CD4-positive, alpha-beta T cell treated with Interferon alpha-2 for 1 hour (primary cell): ENCODE measurements at regions not wholly inside any gene's neighbourhood (a gene's known extent, or its start where the extent isn't known, plus 50 kb on each side); places are given as distances from the start of the nearest gene placed in this dataset.

ENCODE experiments used
- DNase-seq, 2 donors: peaks; one replicate each; pipeline ENCODE4 v3.0.0-alpha.2; 2020 to 2022

DNA sequence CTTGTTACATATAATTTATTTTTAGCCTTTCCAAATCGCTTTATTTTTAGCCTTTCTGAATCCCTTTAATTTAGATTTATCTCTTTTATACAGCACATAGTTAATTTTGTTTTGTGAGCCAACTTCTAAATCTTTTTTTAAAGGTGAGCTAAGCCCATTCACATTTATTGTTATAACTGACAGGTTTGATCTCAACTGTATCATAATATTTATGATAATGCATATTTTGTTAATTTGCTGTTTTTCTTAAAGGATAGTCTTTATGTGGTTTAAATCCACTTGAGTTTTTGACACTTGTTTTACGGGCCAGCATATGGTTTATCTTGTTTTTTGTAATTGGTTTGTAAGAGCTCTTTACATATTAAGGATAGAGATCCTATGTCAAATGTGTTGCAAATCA, 177.8 kb upstream of the SMIM23 start:
- no peak for DNase-seq

DNA sequence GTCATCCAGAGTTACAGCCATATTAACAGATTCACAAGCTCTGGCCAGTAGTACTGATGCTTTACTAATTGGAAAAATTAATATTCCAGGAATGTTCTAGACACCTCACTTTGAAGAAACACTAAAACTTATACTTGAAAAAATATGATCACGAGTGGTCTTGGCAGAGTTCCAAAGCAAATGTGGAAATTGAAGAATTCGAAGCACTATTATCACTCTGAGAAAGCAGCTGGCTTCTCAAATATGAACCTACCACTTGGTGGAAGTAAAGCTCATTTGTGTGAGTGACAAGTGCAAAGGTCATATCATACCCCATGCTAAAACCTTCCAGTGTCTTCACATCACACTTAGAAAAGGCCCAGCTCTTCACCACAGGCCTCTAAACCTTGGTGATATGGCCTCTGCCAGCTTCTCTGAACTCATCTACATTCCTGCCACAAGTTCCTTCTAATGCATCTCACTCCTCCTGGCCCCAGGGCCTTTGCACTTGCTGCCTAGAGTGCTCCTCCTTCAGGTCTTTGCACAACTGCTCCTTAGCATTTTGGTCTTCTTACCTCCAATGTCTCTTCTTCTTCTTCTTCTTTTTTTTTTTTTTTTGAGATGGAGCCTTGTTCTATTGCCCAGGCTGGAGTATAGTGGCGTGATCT, 175.7 kb upstream of the SMIM23 start:
- no peak for DNase-seq

- no peak for DNase-seq
Measured at GRCh38 chr5:171610686-171611085, 174.9 kb upstream of the SMIM23 start.

DNA sequence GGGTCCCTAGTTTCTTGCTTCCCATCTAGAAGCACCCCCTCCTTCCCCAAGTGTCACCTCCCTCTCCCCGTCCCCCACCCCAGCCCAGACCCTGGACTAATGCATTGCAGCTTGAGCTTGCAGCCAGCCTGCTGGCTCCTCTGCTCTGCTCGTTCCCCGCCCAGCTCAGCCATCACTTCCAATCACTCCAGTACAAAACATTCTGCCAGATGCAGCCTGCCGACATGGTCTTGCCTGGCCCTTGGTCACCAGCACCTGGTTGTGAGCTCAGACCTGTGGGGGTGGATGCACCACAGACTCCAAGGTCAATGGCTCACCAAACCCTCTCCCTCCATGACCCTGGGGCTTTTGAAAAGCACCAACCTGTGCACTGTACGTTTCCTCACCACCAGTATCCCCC, 172.9 kb upstream of the SMIM23 start:
- DNase-seq, result no peak

DNA sequence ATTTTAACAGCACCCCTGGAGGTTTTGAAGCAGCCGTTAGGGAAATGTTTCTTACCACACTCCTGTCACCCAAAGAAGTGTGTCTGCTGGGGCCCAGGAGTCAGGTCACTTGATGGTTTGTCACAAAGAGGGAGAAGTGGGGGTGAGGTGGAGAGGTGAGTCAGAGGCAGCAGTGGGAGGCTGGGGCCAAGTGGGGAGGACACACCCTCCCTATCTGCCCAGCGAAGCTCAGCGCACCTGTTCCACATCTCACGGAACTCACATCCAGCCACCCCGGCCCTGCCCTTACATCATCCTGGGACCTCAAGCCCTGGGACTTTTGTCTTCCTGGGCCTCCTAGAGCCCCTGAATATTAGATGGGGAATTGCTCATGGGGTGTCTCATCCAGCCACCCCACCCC, 171.1 kb upstream of the SMIM23 start:
- DNase-seq, result no peak

DNA sequence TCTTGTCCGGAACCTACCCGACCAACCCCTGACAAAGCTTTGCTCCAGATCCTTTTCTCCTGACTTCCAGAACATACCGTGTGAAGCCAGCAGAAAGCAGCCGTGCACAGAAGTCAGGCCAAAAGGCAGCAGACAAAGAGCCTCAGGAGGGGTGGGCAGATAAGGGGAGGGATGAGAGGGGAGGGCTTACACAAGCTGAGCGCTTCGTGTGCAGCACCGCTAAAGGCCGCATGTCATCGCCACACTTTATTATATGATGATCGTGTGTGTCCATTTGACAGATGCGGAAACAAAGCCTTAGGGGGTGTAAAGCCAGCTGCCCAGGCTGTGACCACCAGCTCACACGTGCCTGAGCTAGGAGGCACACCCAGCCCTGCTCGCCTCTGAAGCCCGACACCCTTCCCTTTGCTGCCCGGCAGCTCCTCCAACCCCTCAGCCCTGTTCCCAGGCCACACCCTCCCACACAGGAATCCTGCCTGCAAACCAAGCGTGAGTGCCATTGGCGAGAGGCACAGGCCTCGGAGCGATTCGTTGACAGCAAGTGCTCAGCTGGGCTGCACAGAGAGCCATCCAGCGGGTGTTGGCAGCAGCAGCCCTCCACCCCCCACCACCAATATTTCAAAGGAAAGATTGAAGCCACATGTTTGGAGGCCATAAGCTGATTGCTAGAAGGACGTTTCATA, 170.5 kb upstream of the SMIM23 start:
- DNase-seq, result no peak

- DNase-seq, result no peak
Measured at GRCh38 chr5:171615705-171616640, 169.6 kb upstream of the SMIM23 start.

DNA sequence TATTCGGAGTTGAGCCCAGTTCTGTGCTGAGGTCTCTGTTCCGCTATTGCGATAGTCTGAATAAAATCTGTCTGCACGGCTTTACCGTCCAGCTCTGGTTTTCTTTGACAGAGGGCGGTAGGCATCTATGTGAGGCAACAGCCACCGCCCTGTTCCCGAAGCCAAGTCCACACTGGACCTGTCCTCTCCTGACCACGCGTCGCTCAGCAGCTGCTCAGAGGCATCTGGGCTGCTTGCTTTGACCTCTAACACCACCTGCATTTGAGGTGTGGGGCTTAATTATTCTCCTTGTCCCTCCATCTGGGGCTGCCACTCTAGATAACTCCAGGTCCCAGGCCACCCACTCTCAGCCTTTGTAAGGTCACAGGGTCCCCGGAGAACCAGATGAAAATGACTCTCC, 168.4 kb upstream of the SMIM23 start:
- DNase-seq, result no peak

DNA sequence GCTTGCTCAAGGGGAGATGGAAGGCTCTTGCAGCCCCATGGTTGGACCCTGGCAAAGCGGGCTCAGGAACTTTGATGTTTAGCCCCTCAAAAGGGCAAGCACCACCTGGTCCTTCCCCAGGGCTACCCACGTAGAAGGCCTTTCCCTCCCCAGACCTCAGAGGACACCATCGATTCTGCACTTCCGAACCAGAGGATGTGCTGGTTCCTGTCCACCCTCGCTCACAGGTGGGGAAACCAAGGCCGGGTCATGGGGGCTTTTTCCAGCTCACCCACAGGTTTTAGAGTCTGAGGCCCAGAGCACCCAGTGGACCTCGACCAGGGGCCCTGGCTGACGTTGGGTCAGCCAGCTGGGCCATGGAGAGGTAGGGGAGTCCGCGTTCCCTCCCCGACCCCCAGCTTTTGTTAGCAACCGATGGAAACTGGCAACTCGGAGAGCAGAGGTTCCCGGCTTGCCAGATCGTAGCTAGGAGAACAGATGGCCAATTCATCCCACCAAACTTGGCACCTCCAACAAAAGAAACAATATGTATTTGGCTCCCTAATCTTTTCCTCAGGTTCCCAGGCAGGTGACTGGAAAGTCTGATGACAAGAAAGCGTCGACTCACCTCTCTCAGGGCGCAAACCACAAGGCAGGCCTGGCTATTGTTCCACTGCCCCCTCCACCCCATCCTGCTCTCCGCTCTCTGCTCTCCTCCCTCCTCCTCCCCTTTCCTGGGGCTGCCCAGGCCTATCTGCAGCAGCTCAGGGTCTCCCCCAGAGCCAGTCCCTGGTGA, 167.6 kb upstream of the SMIM23 start:
- no peak for DNase-seq

GRCh38 chr5:171619196-171619595, 166.4 kb upstream of the SMIM23 start:
- no peak for DNase-seq

DNA sequence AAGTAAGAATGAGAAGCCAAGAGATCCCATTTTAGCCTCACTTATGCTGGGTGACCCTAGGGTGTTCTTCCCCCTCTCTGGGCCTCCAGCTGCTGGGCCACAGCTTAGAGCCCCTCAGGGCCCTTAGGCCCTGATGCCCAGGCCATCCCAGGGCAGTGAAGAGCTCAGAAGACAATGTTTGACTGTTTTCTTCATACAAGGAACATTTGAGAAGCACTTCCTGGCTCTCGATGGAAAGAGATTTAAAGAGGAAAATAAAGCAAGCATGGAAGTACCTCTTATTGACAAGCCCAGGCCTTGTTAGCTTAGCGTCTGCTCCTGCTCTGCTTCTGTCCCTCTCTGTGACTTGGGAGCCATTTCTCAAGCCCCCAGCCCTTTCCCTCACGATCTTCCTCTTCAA, 165.9 kb upstream of the SMIM23 start:
- no peak for DNase-seq

DNA sequence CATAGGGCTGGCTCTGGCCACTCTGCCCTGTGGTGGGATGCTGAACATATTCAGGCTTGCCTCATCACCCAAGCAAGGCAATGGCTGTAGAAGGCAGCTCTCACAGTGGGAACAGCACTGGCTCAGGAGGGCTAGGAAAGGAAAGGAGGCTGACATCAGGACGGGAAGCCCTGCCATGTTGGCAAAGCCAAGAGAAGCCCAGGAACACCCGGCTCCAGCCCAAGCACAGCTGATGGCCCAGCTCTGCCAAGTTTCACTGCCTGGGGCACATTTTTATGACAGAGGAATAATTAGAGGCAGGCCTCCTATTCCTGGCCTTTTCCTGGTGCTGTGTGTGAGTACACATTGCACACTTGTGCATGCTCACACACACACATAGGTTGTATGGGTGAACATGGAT, 163.6 kb upstream of the SMIM23 start:
- no peak for DNase-seq

DNA sequence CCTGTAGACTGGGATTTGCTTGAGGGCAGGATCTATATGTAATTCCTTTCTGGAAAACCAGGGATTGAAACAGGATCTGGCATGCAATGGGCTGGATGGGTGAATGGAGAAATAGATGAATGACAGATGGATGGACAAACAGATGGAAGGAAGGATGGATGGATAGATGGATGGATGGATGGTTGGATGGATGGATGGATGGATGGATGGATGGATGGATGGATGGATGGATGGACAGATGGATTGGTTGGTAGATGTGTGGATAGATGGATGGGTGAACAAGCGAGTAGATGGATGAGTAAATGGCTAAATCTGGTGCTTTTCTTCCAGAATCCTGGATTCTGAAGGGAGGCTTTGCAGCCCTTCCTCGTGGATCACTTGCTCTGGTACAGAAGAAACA, 162.5 kb upstream of the SMIM23 start:
- DNase-seq, result no peak

DNA sequence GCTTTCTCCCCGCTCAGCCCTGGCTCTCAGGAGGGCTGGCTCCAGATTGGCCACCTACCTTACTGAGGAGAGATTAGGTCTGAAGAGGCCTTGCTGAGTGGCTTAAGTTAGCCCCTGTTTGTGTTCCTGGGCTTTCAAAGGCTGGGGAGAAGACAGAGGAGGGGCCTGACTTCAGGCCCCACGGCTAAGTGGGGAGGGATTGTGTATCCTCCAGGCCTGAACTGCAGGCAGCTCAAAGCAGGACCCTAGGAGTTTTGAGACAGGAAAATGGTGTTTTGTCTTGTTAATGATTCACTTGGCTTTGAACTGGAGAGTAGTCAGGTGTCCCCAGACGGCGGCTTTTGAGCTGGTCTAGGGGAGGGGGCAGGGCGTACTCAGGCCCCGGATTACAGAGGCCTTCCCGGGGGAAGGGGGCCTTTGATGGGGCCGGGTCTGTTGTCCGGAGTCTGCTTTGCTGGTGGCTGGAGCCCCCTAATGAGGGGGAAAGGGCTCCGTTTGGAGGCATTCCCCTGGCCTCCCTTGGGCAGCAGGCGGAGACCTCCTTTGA, 162.0 kb upstream of the SMIM23 start:
- no peak for DNase-seq

- no peak for DNase-seq
Measured at GRCh38 chr5:171624396-171624795, 161.2 kb upstream of the SMIM23 start.

DNA sequence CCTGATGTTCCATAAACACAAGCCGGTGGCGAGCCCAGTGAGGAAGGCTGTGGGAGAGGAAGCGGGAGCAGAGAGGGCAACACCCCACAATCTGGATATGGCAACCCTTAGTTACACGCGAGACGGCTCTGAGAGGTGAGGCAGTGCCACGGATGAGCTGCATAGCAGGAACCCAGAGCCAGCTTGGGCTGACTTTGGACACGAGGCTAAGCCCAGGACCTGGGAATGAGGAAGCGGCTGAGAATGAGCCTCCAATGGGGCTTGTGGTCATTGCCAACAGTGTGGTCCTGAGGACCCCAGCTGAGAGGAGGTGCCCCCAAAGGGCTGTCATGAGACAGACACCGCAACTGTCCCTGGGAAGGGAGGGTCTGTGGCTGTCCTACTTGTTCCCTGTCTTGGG, 160.0 kb upstream of the SMIM23 start:
- no peak for DNase-seq

DNA sequence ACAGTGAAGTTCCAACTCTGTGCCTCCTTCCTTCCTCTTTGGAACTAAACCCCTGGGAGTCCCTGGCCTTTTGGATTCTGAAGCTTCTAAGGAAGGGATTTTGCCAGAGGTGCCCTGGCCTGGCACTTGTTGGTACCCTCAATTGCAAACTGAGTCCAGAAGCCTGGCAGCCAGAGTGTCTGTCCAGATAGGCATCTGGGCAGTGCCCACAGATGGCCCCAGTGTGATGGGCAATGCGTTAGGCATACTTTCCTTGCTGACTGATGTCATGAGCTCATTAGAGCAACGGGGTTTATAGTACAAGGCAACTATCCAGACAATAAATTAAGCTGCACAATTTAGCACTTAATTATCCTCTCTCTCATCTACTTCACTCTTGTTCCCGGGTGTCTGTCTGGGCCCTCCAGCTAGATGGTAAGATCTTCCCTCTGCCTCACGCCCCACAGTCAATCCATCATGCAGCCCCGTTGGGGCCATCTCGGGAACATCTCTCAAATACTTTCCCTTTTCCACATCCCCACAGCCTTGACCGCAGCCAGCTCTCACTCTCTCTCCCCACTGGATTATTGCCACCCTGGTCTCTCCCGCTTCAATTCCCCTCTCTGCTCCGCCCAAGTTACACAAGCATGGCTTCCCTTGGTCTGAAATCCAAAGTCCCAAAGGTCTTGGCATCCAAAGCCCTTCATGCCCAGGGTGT, 157.5 kb upstream of the SMIM23 start:
- DNase-seq, result no peak

DNA sequence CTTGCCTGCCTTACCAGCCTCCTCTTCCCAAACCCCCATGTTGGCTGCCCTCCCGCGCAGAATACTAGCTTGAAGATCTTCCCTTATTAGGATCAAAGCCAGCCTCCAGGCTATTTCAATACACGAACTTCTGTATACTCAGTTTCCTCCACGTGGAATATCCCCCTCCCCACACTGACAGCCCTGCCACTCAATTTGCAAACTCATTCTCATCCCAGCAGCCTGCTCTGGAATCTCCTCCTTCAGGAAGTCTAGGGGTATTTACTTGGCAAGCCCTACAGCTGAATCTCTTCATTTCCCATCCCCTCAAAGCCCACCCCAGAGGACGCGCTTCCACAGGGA, 157.0 kb upstream of the SMIM23 start:
- no peak for DNase-seq

DNA sequence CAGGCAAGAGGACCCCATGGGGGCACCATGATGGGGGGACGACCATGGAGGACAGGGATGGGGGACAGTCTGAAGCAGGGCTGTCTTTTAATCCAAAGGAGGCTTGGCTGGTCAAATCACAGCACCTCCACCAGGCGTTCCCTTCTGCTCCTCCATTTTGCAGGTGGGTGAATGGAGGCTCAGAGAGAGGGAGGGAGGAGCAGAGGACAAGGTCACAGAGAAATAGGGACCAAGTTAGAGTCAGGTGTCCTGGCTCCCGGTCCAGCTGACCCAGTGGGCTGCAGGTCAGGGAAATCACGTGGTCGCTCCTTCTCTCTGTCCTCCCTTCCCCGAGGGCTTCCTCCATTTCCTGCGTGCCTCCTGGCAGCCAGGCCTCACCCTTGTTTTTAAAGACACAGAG, 156.4 kb upstream of the SMIM23 start:
- DNase-seq, result no peak

DNA sequence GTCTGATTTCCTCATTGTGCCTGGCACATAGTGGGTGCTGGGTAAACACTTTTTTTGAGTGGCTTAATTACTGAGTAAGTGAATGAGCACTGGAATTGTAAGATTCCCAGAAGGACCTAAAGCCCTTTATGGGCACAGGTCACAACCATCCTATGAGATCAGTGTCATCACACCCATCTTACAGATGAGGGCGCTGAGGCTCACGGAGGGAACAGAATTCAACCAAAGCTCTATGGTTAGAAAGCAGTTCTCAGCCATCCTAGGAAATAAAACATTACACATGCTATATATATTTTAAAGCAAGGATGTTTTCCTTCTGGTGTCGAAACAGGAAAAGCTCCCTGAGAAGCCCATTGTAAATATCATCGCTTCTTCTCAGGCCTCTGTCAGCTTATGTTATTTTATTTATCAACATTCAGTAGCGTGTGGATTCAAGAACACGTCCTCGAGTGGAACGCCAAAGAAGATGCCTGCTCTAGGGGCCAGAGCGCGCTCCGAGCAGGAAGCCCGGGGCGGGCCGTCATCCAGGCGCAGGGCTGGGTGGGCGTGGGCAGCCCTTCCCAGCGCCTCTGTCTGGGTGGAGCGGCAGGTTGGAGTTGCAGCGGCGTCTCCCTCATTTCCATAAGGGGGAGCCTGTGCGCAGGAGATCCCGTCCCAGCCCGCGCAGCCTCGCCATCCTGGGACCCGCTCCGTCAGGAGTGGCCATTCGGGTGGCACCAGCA, 155.8 kb upstream of the SMIM23 start:
- DNase-seq, result no peak

DNA sequence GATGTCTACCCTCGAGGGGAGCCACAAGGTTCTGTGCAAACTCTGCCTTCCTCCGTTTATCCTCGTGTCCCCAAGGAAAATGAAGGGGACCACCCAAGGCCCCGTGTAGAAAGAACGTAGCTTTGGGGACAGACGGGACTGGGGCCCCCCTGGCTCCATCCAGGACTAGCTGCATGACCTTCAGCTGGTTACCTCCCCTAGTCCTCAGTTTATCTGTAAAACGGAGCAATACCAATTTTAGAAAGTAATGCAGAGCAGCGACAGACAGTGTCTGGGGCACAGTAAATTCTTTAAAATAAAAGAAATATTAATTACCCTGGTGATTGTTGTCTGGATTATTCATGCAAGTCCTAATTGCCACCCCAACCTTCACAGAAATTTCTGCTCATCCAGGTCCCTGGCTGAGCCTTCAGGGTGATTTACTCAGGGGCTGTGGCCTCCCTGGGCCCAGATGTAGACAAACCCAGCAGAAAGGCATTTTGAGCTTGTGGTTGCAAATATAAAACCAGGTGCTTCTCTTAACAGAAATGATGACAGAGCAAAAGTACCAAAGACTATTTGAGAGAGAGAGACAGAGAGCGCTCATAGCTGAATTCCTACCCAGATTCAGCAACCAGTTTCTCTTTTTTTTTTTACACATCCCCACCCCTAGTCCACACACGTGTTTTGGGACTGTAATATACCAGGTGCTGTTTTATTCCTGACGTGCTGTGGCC, 155.1 kb upstream of the SMIM23 start:
- DNase-seq, result no peak
